Activated T-helper 9 cell treated with anti-CD3 and anti-CD28 coated beads, Interleukin-2, amount 50 U/mL, for 16 hours (primary cell): ENCODE measurements at regions not wholly inside any gene's neighbourhood (a gene's known extent, or its start where the extent isn't known, plus 50 kb on each side); places are given as distances from the start of the nearest gene placed in this dataset.

Experiments
- DNase-seq: peaks from one replicate; pipeline ENCODE4 v3.0.0-alpha.2; 2020; ENCODE audit warnings: low read depth

GRCh38 chr11:87423161-87423560 lies 385.4 kb downstream of the TMEM135 start:
- DNase-seq: no peak

- DNase-seq: no peak
Observed at GRCh38 chr11:87422566-87422965, 384.8 kb downstream of the TMEM135 start.

- no peak for DNase-seq
Observed at GRCh38 chr11:87421422-87421821, 383.7 kb downstream of the TMEM135 start.

GRCh38 chr11:87417951-87418350 lies 380.2 kb downstream of the TMEM135 start:
- DNase-seq: no peak

- DNase-seq: no peak
Observed at GRCh38 chr11:87405843-87406242, 368.1 kb downstream of the TMEM135 start.

- DNase-seq: no peak
Observed at GRCh38 chr11:87405356-87405755, 367.6 kb downstream of the TMEM135 start.

GRCh38 chr11:87401653-87402052 lies 363.9 kb downstream of the TMEM135 start:
- no peak for DNase-seq

GRCh38 chr11:87399341-87399740 lies 361.6 kb downstream of the TMEM135 start:
- DNase-seq: no peak

- DNase-seq: no peak
Observed at GRCh38 chr11:87398931-87399330, 361.2 kb downstream of the TMEM135 start.

- DNase-seq: no peak
Observed at GRCh38 chr11:87397011-87397865, 359.5 kb downstream of the TMEM135 start.

GRCh38 chr11:87394924-87395323 lies 357.2 kb downstream of the TMEM135 start:
- DNase-seq: no peak

GRCh38 chr11:87392665-87393064 lies 354.9 kb downstream of the TMEM135 start:
- no peak for DNase-seq

- DNase-seq: no peak
Observed at GRCh38 chr11:87391496-87391895, 353.8 kb downstream of the TMEM135 start.

- no peak for DNase-seq
Observed at GRCh38 chr11:87384078-87384729, 346.5 kb downstream of the TMEM135 start.

- DNase-seq: no peak
Observed at GRCh38 chr11:87374038-87374807, 336.5 kb downstream of the TMEM135 start.
